ENCODE measurements at regions not wholly inside any gene's neighbourhood (a gene's known extent, or its start where the extent isn't known, plus 50 kb on each side); places are given as distances from the start of the nearest gene placed in this dataset.

DNA sequence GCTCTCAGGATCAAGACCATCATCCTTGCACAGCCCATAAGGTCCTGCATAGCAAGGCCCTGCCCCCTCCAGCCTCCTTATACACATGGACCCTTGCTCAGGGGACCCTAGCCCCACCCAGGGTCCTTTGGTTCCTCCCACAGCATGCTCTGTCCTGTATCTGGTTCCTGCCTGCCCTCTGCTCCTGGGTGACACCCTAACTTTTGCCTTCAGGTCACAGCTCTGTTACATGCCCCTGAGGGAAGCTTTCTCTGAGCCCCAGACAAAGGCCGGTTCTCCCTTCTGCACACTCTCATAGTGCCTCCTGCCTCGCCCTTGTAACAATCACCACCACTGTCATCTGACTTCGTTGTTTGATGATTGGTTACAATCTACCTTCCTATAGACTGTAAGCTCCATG, 204.8 kb downstream of the SMAD2 start:
- TF ChIP-seq POLR2A (IDR thresholded peaks at IDR 0.05; ENCODE audit: low read depth, low read length) (no peak), JUN (IDR thresholded peaks at IDR 0.05; ENCODE audit: borderline replicate concordance, insufficient read depth, insufficient read length, low read depth) (no peak), POLR2AphosphoS5 (IDR thresholded peaks at IDR 0.05; ENCODE audit: insufficient read depth, low read depth, low read length) (no peak), EZH2 (IDR thresholded peaks at IDR 0.05; ENCODE audit: borderline replicate concordance, low read depth, low read length, severe bottlenecking) (no peak), MYC (IDR thresholded peaks at IDR 0.05; ENCODE audit: low read depth, low read length) (no peak), FOS (IDR thresholded peaks at IDR 0.05; ENCODE audit: borderline replicate concordance, insufficient read depth, low read length) (no peak), GATA2 (IDR thresholded peaks at IDR 0.05; ENCODE audit: insufficient read depth, insufficient read length, low read depth, low read length) (no peak)
- TF ChIP-seq, protein P1, sequence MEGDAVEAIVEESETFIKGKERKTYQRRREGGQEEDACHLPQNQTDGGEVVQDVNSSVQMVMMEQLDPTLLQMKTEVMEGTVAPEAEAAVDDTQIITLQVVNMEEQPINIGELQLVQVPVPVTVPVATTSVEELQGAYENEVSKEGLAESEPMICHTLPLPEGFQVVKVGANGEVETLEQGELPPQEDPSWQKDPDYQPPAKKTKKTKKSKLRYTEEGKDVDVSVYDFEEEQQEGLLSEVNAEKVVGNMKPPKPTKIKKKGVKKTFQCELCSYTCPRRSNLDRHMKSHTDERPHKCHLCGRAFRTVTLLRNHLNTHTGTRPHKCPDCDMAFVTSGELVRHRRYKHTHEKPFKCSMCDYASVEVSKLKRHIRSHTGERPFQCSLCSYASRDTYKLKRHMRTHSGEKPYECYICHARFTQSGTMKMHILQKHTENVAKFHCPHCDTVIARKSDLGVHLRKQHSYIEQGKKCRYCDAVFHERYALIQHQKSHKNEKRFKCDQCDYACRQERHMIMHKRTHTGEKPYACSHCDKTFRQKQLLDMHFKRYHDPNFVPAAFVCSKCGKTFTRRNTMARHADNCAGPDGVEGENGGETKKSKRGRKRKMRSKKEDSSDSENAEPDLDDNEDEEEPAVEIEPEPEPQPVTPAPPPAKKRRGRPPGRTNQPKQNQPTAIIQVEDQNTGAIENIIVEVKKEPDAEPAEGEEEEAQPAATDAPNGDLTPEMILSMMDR (IDR thresholded peaks at IDR 0.05; ENCODE audit: extremely low read depth in 1 of 2, insufficient read depth in 1 of 2, low read depth in 1 of 2, low read length in 2 of 2) = no peak
- TF ChIP-seq, protein P2, sequence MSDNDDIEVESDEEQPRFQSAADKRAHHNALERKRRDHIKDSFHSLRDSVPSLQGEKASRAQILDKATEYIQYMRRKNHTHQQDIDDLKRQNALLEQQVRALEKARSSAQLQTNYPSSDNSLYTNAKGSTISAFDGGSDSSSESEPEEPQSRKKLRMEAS (IDR thresholded peaks at IDR 0.05; ENCODE audit: insufficient read depth, insufficient read length) = no peak
